Liver (tissue), 8 donors: ENCODE measurements at regions not wholly inside any gene's neighbourhood (a gene's known extent, or its start where the extent isn't known, plus 50 kb on each side); places are given as distances from the start of the nearest gene placed in this dataset.

ENCODE experiments used
- DNase-seq: peaks from one replicate; pipeline ENCODE4 v3.0.0-alpha.2; 2017; ENCODE audit warnings: low spot score
- H3K27ac ChIP-seq, 2 donors: one replicate each; pipeline ENCODE4 v1.7.0; 2013; ENCODE audit warnings: inconsistent platforms in 2 of 2, low read length in 2 of 2, control low read depth in 1 of 2, low read depth in 1 of 2, mild to moderate bottlenecking in 1 of 2
- H3K27me3 ChIP-seq, 4 donors: one replicate each; pipeline versions ENCODE4 v1.6.1 to v1.7.0; 2013; ENCODE audit warnings: low read length in 3 of 4, inconsistent platforms in 1 of 4, mild to moderate bottlenecking in 1 of 4, moderate library complexity in 1 of 4; ENCODE audit not compliant: control insufficient read depth in 4 of 4, insufficient read depth in 4 of 4
- H3K36me3 ChIP-seq, 4 donors: one replicate each; pipeline versions ENCODE4 v1.6.1 to v1.7.0; 2013; ENCODE audit warnings: low read length in 3 of 4, mild to moderate bottlenecking in 3 of 4, low read depth in 1 of 4, moderate library complexity in 1 of 4; ENCODE audit not compliant: control insufficient read depth in 4 of 4, insufficient read depth in 3 of 4
- H3K4me1 ChIP-seq, 4 donors: one replicate each; pipeline versions ENCODE4 v1.6.1 to v1.7.0; 2013; ENCODE audit warnings: low read length in 3 of 4, mild to moderate bottlenecking in 3 of 4, moderate library complexity in 1 of 4; ENCODE audit not compliant: control insufficient read depth in 4 of 4, insufficient read depth in 4 of 4
- H3K4me3 ChIP-seq, 3 donors: one replicate each; pipeline versions ENCODE4 v1.6.1 to v1.7.0; 2013; ENCODE audit warnings: low read length in 3 of 3, control low read depth in 1 of 3, low read depth in 1 of 3, mild to moderate bottlenecking in 1 of 3
- H3K9ac ChIP-seq, 2 donors: one replicate each; pipeline ENCODE4 v1.7.0; 2013; ENCODE audit warnings: low read length in 2 of 2, mild to moderate bottlenecking in 2 of 2, moderate library complexity in 2 of 2, control low read depth in 1 of 2, low read depth in 1 of 2
- H3K9me3 ChIP-seq, 4 donors: one replicate each; pipeline versions ENCODE4 v1.6.1 to v1.7.0; 2013; ENCODE audit warnings: low read length in 3 of 4; ENCODE audit not compliant: control insufficient read depth in 4 of 4
- ATF3 ChIP-seq: IDR thresholded peaks from 2 replicates; pipeline ENCODE4 v1.6.1; 2016; ENCODE audit warnings: antibody characterized with exemption
- EGR1 ChIP-seq, 2 donors: IDR thresholded peaks; 2 replicates each; pipeline ENCODE4 v1.6.1; 2016 to 2018; ENCODE audit warnings: antibody characterized with exemption in 2 of 2, low read depth in 2 of 2
- FOXA2 ChIP-seq: IDR thresholded peaks from 2 replicates; pipeline ENCODE4 v1.6.1; 2016; ENCODE audit warnings: antibody characterized with exemption
- GABPA ChIP-seq, 2 donors: IDR thresholded peaks in 1 of 2; conservative IDR thresholded peaks in 1 of 2; 2 replicates each; pipeline ENCODE4 v1.6.1; 2016; ENCODE audit warnings: antibody characterized with exemption in 2 of 2, mild to moderate bottlenecking in 1 of 2, moderate library complexity in 1 of 2
- HNF4A ChIP-seq, 2 donors: conservative IDR thresholded peaks; 2 replicates each; pipeline ENCODE4 v1.6.1; 2016; ENCODE audit warnings: antibody characterized with exemption in 2 of 2, mild to moderate bottlenecking in 2 of 2
- HNF4G ChIP-seq: IDR thresholded peaks from 2 replicates; pipeline ENCODE4 v1.6.1; 2016; ENCODE audit warnings: antibody characterized with exemption
- NR2F2 ChIP-seq: IDR thresholded peaks from 2 replicates; pipeline ENCODE4 v1.6.1; 2016; ENCODE audit warnings: antibody characterized with exemption
- RAD21 ChIP-seq, 2 donors: IDR thresholded peaks; 2 replicates each; pipeline ENCODE4 v1.6.1; 2016; ENCODE audit warnings: antibody characterized with exemption in 2 of 2, mild to moderate bottlenecking in 2 of 2
- REST ChIP-seq: IDR thresholded peaks from 2 replicates; pipeline ENCODE4 v1.6.1; 2016; ENCODE audit warnings: antibody characterized with exemption, mild to moderate bottlenecking
- RXRA ChIP-seq, 2 donors: IDR thresholded peaks; 2 replicates each; pipeline ENCODE4 v1.6.1; 2017 to 2018; ENCODE audit warnings: antibody characterized with exemption in 2 of 2, mild to moderate bottlenecking in 1 of 2
- SP1 ChIP-seq: IDR thresholded peaks from 2 replicates; pipeline ENCODE4 v1.6.1; 2018; ENCODE audit warnings: antibody characterized with exemption, mild to moderate bottlenecking
- TAF1 ChIP-seq: conservative IDR thresholded peaks from 2 replicates; pipeline ENCODE4 v1.6.1; 2016; ENCODE audit warnings: antibody characterized with exemption, mild to moderate bottlenecking
- YY1 ChIP-seq: IDR thresholded peaks from 2 replicates; pipeline ENCODE4 v1.6.1; 2016; ENCODE audit warnings: antibody characterized with exemption, mild to moderate bottlenecking
- WGBS: extraction: QIAGEN DNeasy Blood & Tissue Kit; methylation state at CpG from one replicate; pipeline ENCODE4 v1.1.7; 2013; 5-methylcytosine and 5-hydroxymethylcytosine counted together
- TF ChIP-seq, protein P1 (sequence below): fragments of 150-350 bp; IDR thresholded peaks from 2 replicates; pipeline ENCODE4 v1.5.1; 2017; ENCODE audit warnings: improper control_type of control experiment, low read depth, low read length; ENCODE audit not compliant: missing input control
- TF ChIP-seq, protein P2 (sequence below): IDR thresholded peaks from 2 replicates; pipeline ENCODE4 v1.6.1; 2016; ENCODE audit warnings: antibody characterized with exemption
- TF ChIP-seq, protein P3 (sequence below): IDR thresholded peaks from 2 replicates; pipeline ENCODE4 v1.6.1; 2016; ENCODE audit warnings: antibody characterized with exemption
- donor health status: healthy.
- donor health status: healthy.
- donor health status: healthy.
- donor health status: healthy.
- donor health status: healthy.

- TF ChIP-seq, protein P1, sequence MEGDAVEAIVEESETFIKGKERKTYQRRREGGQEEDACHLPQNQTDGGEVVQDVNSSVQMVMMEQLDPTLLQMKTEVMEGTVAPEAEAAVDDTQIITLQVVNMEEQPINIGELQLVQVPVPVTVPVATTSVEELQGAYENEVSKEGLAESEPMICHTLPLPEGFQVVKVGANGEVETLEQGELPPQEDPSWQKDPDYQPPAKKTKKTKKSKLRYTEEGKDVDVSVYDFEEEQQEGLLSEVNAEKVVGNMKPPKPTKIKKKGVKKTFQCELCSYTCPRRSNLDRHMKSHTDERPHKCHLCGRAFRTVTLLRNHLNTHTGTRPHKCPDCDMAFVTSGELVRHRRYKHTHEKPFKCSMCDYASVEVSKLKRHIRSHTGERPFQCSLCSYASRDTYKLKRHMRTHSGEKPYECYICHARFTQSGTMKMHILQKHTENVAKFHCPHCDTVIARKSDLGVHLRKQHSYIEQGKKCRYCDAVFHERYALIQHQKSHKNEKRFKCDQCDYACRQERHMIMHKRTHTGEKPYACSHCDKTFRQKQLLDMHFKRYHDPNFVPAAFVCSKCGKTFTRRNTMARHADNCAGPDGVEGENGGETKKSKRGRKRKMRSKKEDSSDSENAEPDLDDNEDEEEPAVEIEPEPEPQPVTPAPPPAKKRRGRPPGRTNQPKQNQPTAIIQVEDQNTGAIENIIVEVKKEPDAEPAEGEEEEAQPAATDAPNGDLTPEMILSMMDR, result no peak
- no peak for TF ChIP-seq YY1
Observed at GRCh38 chr3:31103623-31104180, 209.2 kb upstream of the GADL1 start (continued).

DNA sequence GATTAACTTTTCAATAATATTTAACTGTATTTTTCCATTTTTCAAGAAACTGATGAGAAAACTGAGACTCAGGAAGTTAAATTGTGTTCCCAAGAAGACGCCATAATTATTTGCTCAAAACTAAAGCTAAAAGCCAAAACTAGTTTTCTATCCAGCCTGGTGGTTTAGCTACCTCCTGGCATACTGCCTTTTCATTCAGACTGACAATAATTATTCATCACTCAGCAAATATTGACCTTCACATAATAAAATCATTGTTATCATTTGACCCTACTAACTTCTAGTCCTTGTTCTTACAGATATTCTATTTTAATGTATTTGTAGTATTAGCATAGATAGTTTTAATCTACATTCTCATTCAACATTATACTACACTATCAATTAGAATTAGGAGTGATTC, 210.6 kb upstream of the GADL1 start:
- H3K36me3 ChIP-seq, result no peaks in the 10 kb centered on the region
- H3K4me3 ChIP-seq, result no peak overlapping the region
- H3K27me3 ChIP-seq, result no peaks in the 10 kb centered on the region
- TF ChIP-seq, protein P2, sequence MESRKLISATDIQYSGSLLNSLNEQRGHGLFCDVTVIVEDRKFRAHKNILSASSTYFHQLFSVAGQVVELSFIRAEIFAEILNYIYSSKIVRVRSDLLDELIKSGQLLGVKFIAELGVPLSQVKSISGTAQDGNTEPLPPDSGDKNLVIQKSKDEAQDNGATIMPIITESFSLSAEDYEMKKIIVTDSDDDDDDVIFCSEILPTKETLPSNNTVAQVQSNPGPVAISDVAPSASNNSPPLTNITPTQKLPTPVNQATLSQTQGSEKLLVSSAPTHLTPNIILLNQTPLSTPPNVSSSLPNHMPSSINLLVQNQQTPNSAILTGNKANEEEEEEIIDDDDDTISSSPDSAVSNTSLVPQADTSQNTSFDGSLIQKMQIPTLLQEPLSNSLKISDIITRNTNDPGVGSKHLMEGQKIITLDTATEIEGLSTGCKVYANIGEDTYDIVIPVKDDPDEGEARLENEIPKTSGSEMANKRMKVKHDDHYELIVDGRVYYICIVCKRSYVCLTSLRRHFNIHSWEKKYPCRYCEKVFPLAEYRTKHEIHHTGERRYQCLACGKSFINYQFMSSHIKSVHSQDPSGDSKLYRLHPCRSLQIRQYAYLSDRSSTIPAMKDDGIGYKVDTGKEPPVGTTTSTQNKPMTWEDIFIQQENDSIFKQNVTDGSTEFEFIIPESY, result no peak
- TF ChIP-seq REST, result no peak
- TF ChIP-seq GABPA (IDR thresholded peaks at IDR 0.05 in 1 of 2, conservative IDR thresholded peaks at IDR 0.05 in 1 of 2), result no peak
- no peak for TF ChIP-seq TAF1
- TF ChIP-seq RAD21 (IDR thresholded peaks at IDR 0.05), result no peak
- TF ChIP-seq FOXA2, result no peak
- no peak for TF ChIP-seq RXRA (IDR thresholded peaks at IDR 0.05)
- no peak for TF ChIP-seq ATF3
- no peak for TF ChIP-seq HNF4A (conservative IDR thresholded peaks at IDR 0.05)
- TF ChIP-seq, protein P3, sequence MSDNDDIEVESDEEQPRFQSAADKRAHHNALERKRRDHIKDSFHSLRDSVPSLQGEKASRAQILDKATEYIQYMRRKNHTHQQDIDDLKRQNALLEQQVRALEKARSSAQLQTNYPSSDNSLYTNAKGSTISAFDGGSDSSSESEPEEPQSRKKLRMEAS, result no peak
- TF ChIP-seq, protein P1, result no peak
- TF ChIP-seq EGR1 (IDR thresholded peaks at IDR 0.05; ENCODE audit: low read depth in 2 of 2), result no peak
- TF ChIP-seq YY1, result no peak
- no peak for TF ChIP-seq SP1
- no peak for TF ChIP-seq NR2F2
- TF ChIP-seq HNF4G, result no peak
- H3K9ac ChIP-seq, result no peak overlapping the region
- no peak overlapping the region for H3K27ac ChIP-seq
- no peaks in the 10 kb centered on the region for H3K4me1 ChIP-seq
- no peaks in the 10 kb centered on the region for H3K9me3 ChIP-seq
- 90% methylated on average over 1 of the region's 1 CpG for WGBS
- no peak for DNase-seq
